ENCODE measurements at regions not wholly inside any gene's neighbourhood (a gene's known extent, or its start where the extent isn't known, plus 50 kb on each side); places are given as distances from the start of the nearest gene placed in this dataset.

DNA sequence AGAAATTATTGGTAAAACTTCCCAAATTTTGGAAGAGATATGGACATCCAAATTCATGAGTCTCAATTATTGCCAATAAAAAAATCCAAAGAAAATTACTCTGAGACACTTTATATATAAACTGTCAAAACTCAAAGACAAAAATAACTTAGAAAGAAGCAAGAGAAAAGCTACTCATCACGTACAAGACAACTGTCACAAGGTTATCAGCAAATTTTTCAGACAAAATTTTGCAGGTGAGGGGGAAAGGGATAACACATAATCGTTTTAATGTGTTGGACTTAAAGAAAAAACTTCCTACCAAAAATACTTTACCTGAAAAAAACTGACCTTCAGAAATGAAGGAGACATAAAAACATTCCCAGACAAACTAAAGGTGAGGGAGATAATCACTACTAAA, 272.5 kb downstream of the THBS2 start:
- Mint-ChIP-seq H3K27ac (no peak overlapping the region), H3K4me1 (no peaks in the 10 kb centered on the region), H3K36me3 (ENCODE audit: low read depth) (no peaks in the 10 kb centered on the region), H3K27me3 (no peaks in the 10 kb centered on the region), H3K4me3 (no peak overlapping the region), H3K9me3 (peaks cover 2% of the 10 kb centered on the region)
- POLR2A ChIA-PET: no interaction called here
- CTCF ChIA-PET: no interaction called here
- no peak for DNase-seq

DNA sequence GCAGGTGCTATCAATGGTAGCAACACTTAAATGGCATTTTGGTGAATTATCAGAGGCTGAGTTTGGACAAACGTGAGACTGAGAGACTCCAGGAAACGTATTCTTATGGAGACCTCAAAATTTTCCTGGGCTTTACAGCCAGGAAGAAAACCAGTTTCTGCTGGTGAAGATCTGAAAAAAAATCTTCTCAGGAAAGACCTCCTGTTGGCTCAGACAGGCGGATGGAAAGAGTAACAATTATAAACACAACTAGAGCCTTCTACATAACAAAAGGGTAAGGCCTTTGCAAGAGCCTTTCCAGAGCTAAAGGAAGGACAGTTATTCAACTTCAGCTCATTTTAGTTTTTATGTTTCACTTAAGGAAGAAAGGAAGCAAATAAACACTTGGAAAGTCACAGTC, 274.4 kb downstream of the THBS2 start:
- Mint-ChIP-seq H3K36me3 (ENCODE audit: low read depth) (no peaks in the 10 kb centered on the region), H3K27ac (no peak overlapping the region), H3K4me1 (no peaks in the 10 kb centered on the region), H3K4me3 (no peak overlapping the region), H3K27me3 (no peaks in the 10 kb centered on the region), H3K9me3 (peaks cover 2% of the 10 kb centered on the region)
- DNase-seq: no peak
- ChIA-PET CTCF (no interaction called here), POLR2A (no interaction called here)

DNA sequence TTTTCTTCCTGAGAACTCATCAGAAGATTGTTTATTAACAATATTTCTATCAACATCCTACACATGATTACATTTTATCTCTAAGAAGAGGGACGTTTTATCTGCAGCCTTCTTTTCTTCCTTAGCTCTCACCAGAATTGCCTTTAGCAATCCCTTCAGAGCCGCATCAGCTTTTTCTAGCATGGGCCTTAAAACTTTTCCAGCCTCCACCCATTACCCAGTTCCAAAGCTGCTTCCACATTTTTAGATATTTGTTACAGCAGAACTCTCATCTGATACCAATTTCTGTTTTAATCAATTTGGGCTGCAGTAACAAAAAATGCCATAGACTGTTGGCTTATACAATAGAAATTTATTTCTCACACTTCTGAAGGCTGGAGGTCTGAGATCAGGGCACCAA, 281.5 kb downstream of the THBS2 start:
- Mint-ChIP-seq H3K4me1 (no peaks in the 10 kb centered on the region), H3K4me3 (no peak overlapping the region), H3K27ac (no peak overlapping the region), H3K9me3 (no peaks in the 10 kb centered on the region), H3K36me3 (ENCODE audit: low read depth) (no peaks in the 10 kb centered on the region), H3K27me3 (peaks cover 9% of the 10 kb centered on the region)
- CTCF ChIA-PET: no interaction called here
- POLR2A ChIA-PET: no interaction called here
- DNase-seq: no peak

DNA sequence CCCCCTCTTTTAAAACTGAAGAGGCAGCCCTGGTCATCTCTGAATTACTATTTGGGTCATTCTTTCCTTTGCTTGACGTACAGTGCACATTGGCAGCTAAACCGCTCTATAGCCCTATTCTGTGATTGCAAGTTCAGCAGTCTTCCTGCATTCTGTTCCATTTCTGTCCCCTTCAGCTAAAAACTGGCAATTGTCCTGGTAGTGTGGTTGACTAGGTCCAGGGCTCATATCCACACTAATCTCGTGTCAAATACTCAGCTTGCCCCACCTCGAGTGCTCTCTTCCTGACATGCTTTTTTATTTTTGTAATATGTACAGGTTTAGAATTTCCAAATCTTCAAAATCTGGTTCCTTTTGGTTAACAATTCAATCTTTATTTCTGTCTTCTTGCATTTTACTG, 282.1 kb downstream of the THBS2 start:
- Mint-ChIP-seq H3K27ac (no peak overlapping the region), H3K36me3 (ENCODE audit: low read depth) (no peaks in the 10 kb centered on the region), H3K9me3 (no peaks in the 10 kb centered on the region), H3K27me3 (peaks cover 9% of the 10 kb centered on the region), H3K4me1 (no peaks in the 10 kb centered on the region), H3K4me3 (no peak overlapping the region)
- CTCF ChIA-PET: no interaction called here
- no peak for DNase-seq
- POLR2A ChIA-PET: no interaction called here

DNA sequence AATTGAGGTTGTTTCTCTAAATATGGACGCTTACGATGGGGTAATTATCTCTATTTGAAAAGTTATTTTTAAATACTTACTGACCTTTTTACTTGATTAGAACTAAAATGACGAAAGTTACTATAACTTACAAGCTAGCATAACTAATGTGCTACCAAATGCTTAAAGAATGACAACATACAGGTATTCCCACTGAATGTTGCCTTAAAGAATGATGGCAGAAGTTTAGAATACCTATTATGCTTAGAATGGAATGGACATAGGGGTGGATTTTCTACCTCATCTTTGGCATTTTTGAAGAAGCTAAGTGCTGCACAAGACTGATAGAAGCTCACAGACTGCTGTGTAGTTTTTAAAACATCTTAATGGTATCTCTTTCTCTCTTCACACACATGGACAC, 284.8 kb downstream of the THBS2 start:
- Mint-ChIP-seq H3K9me3 (no peaks in the 10 kb centered on the region), H3K27me3 (peaks cover 9% of the 10 kb centered on the region), H3K36me3 (ENCODE audit: low read depth) (no peaks in the 10 kb centered on the region), H3K27ac (no peak overlapping the region), H3K4me1 (no peaks in the 10 kb centered on the region), H3K4me3 (no peak overlapping the region)
- ChIA-PET POLR2A (no interaction called here), CTCF (interaction anchor here (1.4 kb wide), 1 partner anchor 12 kb away, joined by 4 read pairs; no protein-coding TSS in a partner anchor)
- DNase-seq: no peak

DNA sequence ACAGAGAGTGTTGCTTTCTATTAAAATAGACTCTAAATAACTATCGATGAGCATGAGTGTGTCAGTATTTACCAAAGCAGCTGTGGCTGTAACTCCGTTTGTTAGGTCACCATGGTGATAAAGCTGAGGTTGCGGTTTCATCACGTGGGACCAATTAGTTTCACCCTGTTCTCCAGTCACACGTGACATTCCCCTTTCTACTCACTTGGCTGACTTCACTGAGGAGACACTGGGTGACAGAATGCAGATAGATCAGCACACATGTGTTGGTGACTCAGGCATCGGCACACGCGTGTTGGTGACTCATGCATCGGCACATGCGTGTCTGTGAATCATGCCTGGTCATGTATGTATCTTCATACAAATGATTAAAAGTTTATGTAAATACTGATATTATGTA, 285.4 kb downstream of the THBS2 start:
- H3K9me3 Mint-ChIP-seq: no peaks in the 10 kb centered on the region
- H3K27ac Mint-ChIP-seq: no peak overlapping the region
- peaks cover 9% of the 10 kb centered on the region for H3K27me3 Mint-ChIP-seq
- POLR2A ChIA-PET: interaction anchor here (0.6 kb wide), 1 partner anchor 13 kb away, joined by 3 read pairs; no protein-coding TSS in a partner anchor
- CTCF ChIA-PET: no interaction called here
- no peaks in the 10 kb centered on the region for H3K36me3 Mint-ChIP-seq (ENCODE audit: low read depth)
- no peak overlapping the region for H3K4me3 Mint-ChIP-seq
- H3K4me1 Mint-ChIP-seq: no peaks in the 10 kb centered on the region
- DNase-seq: no peak

DNA sequence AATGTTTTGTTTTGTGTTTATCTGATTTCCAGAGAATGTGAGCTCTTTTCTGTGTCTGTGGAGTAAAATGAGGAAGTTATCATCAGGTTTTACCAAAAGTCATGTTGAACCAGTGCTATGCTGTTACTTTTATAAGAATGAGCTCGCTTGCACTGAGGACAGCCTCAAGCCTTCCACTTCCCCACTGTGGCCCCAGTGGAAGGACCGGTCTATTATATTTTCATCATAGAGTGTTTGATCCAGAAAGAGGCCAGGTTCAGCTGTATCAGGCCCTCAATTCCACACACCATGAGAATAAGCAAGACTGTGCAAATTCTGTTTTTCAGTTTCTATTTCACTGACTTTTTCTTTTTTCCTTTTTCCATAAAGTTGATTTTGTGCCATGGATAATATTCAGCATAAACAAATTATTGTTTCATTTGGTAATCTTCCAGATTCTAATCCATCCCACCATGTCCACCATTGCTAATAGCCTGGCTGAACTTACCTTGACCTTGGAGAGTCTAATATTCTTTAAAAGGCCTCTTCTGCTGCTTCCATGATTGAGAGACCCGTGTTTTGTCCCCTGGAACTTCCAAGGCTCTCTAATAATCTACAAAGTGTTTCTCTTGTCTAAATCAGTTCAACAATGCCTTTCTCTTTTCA, 286.2 kb downstream of the THBS2 start:
- Mint-ChIP-seq H3K4me3 (no peak overlapping the region), H3K27ac (no peak overlapping the region), H3K27me3 (peaks cover 5% of the 10 kb centered on the region), H3K36me3 (ENCODE audit: low read depth) (no peaks in the 10 kb centered on the region), H3K4me1 (no peaks in the 10 kb centered on the region), H3K9me3 (no peaks in the 10 kb centered on the region)
- CTCF ChIA-PET: no interaction called here
- POLR2A ChIA-PET: no interaction called here
- DNase-seq: no peak

DNA sequence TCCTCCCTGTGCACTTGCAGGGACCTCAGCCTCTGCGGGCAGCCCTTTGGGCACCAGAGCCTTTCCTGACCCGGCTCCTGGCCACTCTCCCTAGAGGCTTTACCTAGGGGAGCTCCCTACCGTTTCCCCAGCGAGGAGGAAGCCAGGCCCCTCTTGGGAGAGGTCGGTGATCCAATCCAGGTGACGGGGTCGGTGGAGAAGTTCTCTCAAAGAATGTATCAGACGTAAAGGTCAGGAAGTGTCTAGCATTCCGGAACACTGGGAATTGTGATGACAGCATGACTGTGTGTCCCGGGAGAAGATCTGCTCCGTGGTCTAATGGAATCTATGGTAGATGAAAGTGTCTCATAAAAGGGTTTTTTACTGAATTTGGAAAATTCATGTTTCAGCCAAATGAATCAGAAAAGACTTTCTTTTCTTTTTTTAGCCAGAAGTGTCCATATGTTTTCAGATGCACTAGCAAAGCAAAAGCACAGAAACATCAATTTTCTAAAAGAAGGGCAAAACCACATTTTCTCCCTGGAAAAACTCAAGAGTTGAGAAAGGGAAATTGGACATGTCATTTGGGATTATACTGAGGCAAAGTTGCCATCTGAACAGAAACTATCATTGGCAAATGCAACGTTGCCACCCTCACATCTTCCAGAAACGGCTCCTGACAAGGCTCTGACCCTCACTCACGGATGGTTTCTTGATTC, 289.4 kb downstream of the THBS2 start:
- Mint-ChIP-seq H3K36me3 (ENCODE audit: low read depth) (no peaks in the 10 kb centered on the region), H3K4me3 (no peak overlapping the region), H3K4me1 (no peaks in the 10 kb centered on the region), H3K27me3 (peaks cover 2% of the 10 kb centered on the region), H3K27ac (no peak overlapping the region), H3K9me3 (no peaks in the 10 kb centered on the region)
- ChIA-PET CTCF (no interaction called here), POLR2A (no interaction called here)
- no peak for DNase-seq

DNA sequence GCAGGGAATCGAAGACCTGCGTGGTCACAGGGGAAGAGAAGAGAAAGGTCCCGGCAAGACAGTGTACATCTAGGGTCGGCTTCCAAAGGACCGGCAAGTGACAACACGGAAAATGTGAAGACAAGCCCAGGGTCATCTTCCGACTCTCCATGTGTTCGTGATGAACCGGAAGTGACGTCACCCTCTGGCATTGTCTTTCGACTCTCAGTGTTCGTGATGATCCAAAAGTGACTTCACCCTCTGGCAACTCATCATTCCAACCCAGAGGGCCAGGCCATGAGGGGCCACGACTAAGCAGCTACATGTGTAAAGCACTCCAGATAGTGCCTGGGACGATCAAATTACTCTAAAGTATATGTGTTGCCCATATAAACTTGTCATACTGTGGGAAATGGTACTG, 290.8 kb downstream of the THBS2 start:
- Mint-ChIP-seq H3K36me3 (ENCODE audit: low read depth) (no peaks in the 10 kb centered on the region), H3K27ac (no peak overlapping the region), H3K9me3 (no peaks in the 10 kb centered on the region), H3K4me1 (no peaks in the 10 kb centered on the region), H3K4me3 (no peak overlapping the region), H3K27me3 (peaks cover 9% of the 10 kb centered on the region)
- ChIA-PET CTCF (no interaction called here), POLR2A (no interaction called here)
- DNase-seq: no peak

DNA sequence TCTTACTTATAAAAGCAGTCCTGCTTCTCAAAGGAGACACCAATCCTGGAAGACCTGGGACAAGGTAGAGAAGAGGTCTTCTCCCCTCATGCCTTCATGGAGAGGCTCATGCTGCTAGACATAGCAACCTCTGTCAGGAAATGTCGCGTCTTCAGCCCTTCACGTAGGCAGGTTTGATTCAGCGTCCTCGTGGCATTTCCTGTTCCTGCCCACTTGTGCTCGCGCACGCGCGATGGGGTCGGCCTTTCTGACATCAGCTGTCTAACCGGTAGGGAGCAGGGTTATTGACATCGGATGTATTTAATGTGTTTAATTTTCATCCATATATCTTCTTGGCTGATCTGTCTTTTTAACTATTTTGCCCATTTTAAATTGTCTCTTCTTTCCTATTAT, 292.4 kb downstream of the THBS2 start:
- ChIA-PET POLR2A (no interaction called here), CTCF (no interaction called here)
- no peak overlapping the region for H3K27ac Mint-ChIP-seq
- no peak overlapping the region for H3K4me3 Mint-ChIP-seq
- peaks cover 6% of the 10 kb centered on the region for H3K27me3 Mint-ChIP-seq
- no peak for DNase-seq
- no peaks in the 10 kb centered on the region for H3K36me3 Mint-ChIP-seq (ENCODE audit: low read depth)
- no peaks in the 10 kb centered on the region for H3K9me3 Mint-ChIP-seq
- H3K4me1 Mint-ChIP-seq: no peaks in the 10 kb centered on the region

DNA sequence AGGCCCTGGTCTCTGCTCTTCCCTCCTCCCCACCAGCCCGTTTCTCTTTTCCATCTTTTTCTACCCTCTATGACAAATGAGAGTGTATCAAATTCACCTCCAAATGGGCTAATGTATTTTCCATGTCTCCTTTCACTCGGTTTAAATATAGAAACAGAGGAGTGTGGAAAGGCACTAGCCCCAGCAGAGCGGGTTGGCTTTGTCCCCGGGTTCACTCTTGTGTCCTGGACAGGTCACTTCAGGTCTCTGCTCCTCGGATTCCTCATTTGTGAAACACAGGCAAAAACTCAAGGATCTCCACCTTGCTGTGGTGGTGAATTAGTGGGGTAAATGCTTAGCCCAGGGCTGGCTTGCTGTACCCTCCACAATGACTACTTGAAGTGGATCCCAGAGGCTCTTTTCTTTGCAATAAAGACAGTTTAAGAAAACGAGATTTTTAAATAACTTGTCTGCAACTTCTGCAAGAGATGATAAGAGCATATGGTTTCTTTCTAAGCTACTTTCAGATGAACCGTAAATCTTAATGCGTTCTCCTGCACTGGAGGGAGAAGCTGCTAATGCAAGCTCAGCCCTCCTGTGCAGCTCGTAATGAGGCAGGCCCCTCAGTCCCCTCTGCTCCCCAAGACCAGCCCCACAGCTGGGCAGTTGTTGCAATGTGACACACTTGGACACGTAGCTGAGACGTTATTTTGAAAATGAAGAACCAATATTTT, 292.9 kb downstream of the THBS2 start:
- H3K27ac Mint-ChIP-seq: no peak overlapping the region
- H3K4me3 Mint-ChIP-seq: no peak overlapping the region
- no peak for DNase-seq
- no peaks in the 10 kb centered on the region for H3K9me3 Mint-ChIP-seq
- no peaks in the 10 kb centered on the region for H3K36me3 Mint-ChIP-seq (ENCODE audit: low read depth)
- no peaks in the 10 kb centered on the region for H3K4me1 Mint-ChIP-seq
- CTCF ChIA-PET: no interaction called here
- POLR2A ChIA-PET: no interaction called here
- H3K27me3 Mint-ChIP-seq: peaks cover 7% of the 10 kb centered on the region

DNA sequence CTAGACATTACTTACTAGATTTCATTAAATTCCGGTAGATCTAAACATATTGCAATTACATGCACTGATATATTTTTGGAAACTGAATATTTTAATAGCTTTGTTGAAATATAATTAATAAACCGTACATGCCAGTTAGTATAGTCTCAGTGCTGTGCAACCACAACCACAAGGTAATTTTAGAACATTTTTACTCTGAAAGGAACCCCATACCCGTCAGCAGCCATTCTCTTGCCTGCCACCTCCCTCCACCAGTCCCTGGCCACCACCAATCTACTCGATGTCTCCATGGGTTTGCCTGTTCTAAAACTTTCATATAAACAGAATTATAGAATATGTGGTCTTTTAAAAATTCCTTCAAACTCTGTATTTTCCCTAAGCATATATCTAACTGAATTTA, 293.9 kb downstream of the THBS2 start:
- Mint-ChIP-seq H3K27me3 (peaks cover 9% of the 10 kb centered on the region), H3K9me3 (no peaks in the 10 kb centered on the region), H3K4me3 (no peak overlapping the region), H3K4me1 (no peaks in the 10 kb centered on the region), H3K27ac (no peak overlapping the region), H3K36me3 (ENCODE audit: low read depth) (no peaks in the 10 kb centered on the region)
- no peak for DNase-seq
- ChIA-PET CTCF (no interaction called here), POLR2A (no interaction called here)

DNA sequence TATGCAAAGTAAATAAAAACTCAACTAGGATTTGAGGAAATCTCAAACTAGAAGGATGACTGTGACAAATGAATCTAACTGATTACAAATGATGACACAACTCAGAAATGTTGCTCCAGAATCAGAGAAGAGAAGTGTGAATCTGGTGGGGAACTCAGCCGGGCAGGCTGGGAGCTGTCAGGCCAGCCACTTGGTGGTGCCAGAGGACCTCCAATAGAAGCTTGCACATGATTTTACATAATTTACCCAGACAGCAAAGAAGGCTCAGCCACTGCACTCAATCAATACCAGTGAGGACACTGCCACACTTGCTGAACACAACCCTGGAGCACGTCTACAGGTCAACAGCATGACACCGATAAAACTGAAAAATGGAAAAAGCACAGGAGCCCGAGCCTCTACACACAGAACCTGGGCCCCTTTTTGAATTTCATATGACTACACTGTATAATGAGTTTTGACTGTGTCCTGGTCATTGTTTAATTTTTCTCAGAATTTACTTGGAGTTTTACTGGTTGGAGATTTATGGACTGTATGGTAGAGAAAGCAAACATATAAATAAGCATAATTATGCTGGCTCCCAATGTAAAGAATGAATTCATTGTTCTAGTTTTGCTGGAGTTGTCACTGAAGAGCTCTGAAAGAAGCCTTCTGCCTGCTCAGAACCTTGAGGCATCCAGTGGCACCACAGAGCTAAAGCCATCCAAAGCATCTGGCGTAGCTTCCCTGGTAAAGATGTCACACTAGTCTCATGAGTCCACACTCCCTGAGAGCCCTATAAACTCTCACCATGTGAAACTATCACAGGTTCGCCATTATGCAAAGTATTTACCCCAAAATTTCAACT, 296.5 kb downstream of the THBS2 start:
- ChIA-PET CTCF (interaction anchor here (1.6 kb wide), 1 partner anchor 12 kb away, joined by 4 read pairs; no protein-coding TSS in a partner anchor), POLR2A (no interaction called here)
- no peaks in the 10 kb centered on the region for H3K4me1 Mint-ChIP-seq
- H3K27ac Mint-ChIP-seq: no peak overlapping the region
- H3K4me3 Mint-ChIP-seq: no peak overlapping the region
- peaks cover 11% of the 10 kb centered on the region for H3K27me3 Mint-ChIP-seq
- no peaks in the 10 kb centered on the region for H3K9me3 Mint-ChIP-seq
- H3K36me3 Mint-ChIP-seq (ENCODE audit: low read depth): no peaks in the 10 kb centered on the region
- peak; percentile 46 for DNase-seq
